ENCODE measurements at regions not wholly inside any gene's neighbourhood (a gene's known extent, or its start where the extent isn't known, plus 50 kb on each side); places are given as distances from the start of the nearest gene placed in this dataset.

DNA sequence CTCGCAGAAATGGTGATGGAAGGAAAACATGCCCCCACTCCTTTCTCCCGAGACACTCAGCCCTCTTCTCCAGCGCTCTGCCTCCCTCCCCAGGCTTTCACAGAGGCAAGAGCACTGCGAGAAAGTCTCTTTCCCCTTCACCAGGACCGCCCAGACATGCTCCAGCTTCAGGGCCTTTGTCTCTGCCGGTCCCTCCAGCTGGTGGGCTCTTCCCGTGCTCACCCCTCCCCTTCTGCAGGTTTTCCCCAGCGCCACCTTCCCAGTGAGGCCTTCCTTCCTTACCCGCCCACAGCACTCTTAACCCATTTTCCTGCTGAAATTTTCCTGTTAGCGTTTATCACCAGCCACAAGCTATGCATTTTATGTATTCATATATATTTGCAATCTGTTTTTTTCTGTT is 86.2 kb downstream of the TFAP2C start:
- no peak for TF ChIP-seq POLR2A (IDR thresholded peaks at IDR 0.05)
- TF ChIP-seq, protein P1, sequence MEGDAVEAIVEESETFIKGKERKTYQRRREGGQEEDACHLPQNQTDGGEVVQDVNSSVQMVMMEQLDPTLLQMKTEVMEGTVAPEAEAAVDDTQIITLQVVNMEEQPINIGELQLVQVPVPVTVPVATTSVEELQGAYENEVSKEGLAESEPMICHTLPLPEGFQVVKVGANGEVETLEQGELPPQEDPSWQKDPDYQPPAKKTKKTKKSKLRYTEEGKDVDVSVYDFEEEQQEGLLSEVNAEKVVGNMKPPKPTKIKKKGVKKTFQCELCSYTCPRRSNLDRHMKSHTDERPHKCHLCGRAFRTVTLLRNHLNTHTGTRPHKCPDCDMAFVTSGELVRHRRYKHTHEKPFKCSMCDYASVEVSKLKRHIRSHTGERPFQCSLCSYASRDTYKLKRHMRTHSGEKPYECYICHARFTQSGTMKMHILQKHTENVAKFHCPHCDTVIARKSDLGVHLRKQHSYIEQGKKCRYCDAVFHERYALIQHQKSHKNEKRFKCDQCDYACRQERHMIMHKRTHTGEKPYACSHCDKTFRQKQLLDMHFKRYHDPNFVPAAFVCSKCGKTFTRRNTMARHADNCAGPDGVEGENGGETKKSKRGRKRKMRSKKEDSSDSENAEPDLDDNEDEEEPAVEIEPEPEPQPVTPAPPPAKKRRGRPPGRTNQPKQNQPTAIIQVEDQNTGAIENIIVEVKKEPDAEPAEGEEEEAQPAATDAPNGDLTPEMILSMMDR (IDR thresholded peaks at IDR 0.05) = no peak
- TF ChIP-seq POLR2AphosphoS5 (IDR thresholded peaks at IDR 0.05) = no peak
